HG03039 (cell line): ENCODE measurements at regions not wholly inside any gene's neighbourhood (a gene's known extent, or its start where the extent isn't known, plus 50 kb on each side); places are given as distances from the start of the nearest gene placed in this dataset.
A peak's percentile ranks its signal among the peaks of the same experiment; 100 is the strongest.

Source experiments
- ATAC-seq: cut with Tn5 transposase; IDR thresholded peaks from one replicate; pipeline ENCODE4 v1.9.1; 2021; ENCODE audit warnings: mild to moderate bottlenecking, moderate library complexity; ENCODE audit not compliant: unreplicated experiment

- no peak for ATAC-seq
Measured at GRCh38 chr4:20302336-20302735, 50.6 kb downstream of the SLIT2 start.

GRCh38 chr4:20305976-20306375 is 54.3 kb downstream of the SLIT2 start:
- no peak for ATAC-seq

DNA sequence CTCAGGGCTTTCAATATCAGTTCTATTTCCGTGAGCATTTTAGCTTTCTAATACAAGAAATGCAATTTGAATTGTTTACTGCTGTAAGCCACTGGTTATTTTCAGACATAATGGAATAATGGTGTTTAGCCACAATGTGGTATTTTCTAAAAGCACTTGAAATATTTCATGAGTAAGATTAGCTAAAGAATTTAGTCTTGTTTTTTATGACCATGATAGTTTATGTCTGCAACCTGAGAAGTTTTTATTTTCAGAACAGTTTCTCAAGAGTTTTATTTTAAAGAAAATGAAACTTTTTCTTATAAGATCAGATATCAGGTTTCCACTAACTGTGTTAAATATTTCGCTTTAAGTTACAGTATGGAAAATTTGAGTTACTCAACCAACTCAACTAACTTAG is 60.2 kb downstream of the SLIT2 start:
- ATAC-seq, result no peak

GRCh38 chr4:20313237-20314030 is 61.7 kb downstream of the SLIT2 start:
- peak; percentile 76 for ATAC-seq

DNA sequence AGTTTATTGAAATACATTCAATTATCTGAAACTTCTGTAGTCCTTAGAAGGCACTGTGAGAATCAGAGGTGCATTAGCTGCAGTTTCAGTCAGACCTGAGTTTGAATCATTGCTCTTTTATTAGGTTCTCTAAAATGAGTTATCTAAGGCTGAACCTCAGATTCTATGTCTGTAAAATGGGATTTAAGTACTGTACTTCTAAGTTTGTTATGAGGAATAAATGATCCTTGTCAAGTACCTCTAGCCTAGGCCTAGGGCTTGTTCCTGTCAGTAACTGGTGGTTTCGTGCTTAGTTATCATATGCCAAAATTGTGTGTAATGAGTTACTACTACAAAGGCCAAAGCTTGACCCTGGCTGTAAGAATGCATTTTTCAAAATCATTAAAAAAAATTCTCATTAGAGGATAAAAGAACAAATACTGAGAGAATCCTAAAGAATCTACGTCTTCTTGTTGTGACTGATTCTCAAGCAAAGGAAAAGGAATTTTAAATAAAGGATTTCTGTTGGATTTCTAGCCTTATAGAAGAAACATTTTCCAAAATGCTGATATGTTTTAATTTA is 65.8 kb downstream of the SLIT2 start:
- ATAC-seq, result no peak

- ATAC-seq, result no peak
Measured at GRCh38 chr4:20318001-20318908, 66.5 kb downstream of the SLIT2 start.

- ATAC-seq, result no peak
Measured at GRCh38 chr4:20318909-20319277, 67.2 kb downstream of the SLIT2 start.

- ATAC-seq, result no peak
Measured at GRCh38 chr4:20319825-20320612, 68.3 kb downstream of the SLIT2 start.

DNA sequence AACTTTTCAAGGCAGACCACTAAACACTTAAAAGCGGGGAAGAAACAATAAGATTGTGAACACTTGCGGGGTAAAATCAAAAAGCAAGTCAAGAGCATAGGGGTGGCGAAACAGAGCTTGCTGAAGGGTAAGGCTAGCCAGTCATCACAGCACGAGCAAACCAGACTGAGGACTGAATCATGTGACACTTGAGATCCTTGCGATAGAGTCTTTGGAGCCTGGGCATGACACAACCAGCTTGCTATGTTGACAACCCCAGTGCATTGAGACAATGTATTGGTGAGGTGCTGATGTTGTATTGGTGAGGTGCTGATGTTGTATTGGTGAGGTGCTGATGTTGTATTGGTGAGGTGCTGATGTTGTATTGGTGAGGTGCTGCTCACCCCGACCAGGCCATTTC is 72.3 kb downstream of the SLIT2 start:
- ATAC-seq, result no peak

DNA sequence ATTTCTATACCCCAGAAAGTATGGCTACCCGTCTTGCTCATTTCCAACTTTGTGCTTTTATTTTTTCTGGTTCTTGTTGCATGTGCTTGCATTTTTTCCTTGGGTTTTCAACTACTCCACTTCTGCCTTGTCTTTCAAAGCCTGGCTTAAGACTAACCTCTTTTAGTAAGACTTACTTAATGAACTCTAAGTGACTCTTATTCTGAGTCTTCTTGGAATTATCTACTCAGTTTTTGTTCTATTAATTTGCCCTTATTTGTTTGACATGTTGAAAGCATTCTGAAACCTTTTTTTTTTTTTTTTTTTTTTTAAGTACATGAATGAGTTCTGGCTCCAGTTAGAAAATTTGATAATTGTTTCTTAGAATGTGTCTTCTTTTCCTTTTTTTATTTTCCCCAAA is 74.8 kb downstream of the SLIT2 start:
- ATAC-seq, result no peak

GRCh38 chr4:20326977-20327376 is 75.3 kb downstream of the SLIT2 start:
- no peak for ATAC-seq

DNA sequence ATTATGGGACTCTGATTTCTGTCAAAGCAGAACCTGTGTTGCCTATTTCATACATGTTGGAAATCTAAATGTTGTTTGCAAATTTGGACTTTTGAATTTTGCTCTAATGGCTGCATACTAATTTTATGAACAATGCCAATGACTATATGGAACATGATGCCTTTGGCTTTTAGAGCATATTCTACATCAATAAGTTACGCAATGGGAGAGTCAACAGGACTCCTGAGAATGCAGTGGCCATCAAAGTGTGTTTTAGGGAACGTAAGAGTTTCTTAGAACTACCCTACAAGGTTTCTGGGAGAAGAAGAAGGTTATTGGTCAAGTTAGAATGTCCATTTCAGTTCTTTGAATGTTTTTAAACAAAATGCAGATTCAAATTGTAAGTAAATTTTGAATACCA is 76.1 kb downstream of the SLIT2 start:
- ATAC-seq, result no peak

DNA sequence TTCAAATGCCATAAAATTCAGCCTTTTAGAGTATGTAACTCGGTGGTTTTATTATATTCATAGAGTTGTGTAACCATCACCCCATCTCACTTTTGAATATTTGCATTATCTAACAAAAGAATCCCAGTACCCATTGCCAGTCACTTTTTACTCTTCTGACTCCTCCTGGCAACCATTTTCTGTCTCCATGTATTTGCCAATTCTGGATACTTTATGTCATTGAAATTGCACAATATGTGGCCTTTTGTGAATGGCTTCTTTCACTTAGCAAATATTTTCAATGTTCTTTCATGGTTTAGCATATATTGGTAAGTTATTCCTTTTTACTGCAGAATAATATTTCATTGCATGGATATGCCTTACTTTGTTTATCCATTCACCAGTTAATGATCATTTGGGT is 79.9 kb downstream of the SLIT2 start:
- no peak for ATAC-seq

- ATAC-seq, result no peak
Measured at GRCh38 chr4:20333141-20333715, 81.5 kb downstream of the SLIT2 start.

GRCh38 chr4:20337261-20337664 is 85.6 kb downstream of the SLIT2 start:
- ATAC-seq, result no peak

- ATAC-seq, result no peak
Measured at GRCh38 chr4:20338841-20339240, 87.1 kb downstream of the SLIT2 start.

DNA sequence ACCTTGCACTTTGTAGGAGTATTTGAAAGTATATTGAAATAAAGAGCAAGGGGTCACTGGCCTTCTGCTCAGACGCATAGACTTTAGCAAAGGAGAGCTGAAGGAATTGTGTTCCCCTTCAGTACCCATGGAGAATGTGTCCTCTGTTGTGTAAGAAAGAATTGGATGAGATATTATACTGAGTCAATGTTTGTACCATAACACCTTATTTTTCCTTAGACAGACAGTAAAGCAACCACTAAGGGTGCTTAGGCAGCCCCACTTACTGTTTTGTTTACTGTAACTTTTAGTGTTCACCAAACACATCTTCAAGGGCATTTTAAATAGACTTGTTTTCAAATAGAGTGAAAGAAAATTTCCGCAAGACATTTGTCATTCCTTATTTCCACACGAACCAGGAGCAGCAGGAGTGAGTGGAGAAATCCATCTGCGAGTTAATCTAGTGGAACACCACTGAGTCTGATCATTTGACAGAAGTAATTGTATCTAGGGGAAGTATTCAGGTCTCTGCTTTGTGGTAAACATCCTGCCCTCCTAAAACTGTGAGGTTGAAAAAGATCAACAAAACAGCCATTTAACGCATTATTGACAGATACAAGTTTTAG is 89.5 kb downstream of the SLIT2 start:
- ATAC-seq, result no peak

DNA sequence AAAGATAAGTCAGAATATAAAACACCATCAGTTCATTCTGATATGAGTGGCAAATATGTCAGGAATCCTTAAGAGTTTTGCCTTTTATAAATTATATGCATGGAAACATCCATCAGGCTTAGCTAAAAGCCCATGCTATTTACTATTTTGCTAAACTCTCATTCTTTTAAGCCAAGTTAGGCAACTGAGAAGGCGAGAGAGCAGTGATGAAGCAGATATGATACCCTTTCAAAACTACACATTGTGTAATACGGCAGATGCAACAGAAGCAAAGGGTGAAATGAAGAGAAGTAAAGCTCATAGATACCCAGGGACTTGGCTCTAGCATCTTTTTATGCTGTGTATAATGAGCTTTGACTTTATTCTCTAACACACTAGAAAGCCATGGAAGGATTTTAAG is 95.8 kb downstream of the SLIT2 start:
- ATAC-seq, result no peak

DNA sequence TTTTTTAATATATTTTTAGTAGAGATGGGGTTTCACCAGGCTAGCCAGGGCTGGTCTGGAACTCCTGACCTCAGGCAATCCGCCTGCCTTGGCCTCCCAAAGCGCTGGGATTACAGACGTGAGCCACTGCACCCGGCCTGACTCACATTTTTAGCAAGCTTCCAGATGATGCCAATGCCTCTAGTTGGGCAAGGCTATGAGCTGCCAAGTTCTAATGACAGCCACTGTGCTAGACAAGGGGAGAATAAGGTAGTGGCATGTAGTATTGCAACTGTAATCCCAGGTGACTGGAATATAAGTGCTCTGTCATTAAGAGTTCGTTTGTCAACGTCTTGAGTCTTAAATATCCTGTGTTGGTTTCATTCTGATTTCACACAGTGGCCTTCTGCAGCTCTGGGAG is 96.7 kb downstream of the SLIT2 start:
- no peak for ATAC-seq
